Calu3 (cell line): ENCODE measurements at regions not wholly inside any gene's neighbourhood (a gene's known extent, or its start where the extent isn't known, plus 50 kb on each side); places are given as distances from the start of the nearest gene placed in this dataset.

ENCODE experiments used
- BruUV-seq: library from RNA; stranded (reverse); fragments of 400-500 nt; replicated peaks from 2 replicates; lab custom pipeline; 2021; lab: Mats Ljungman, UMichigan
- CTCF ChIA-PET: fragments of 300-600 bp; sonication (Branson Sonifier 250); formaldehyde crosslinking; loops from one replicate; lab custom pipeline; 2022; ENCODE audit warnings: antibody characterized with exemption; lab: Charles Lee
- DNase-seq: peaks from one replicate; pipeline ENCODE4 v3.0.0; 2022
- H3K27ac Mint-ChIP-seq: one replicate; pipeline ENCODE4 v1.8.0; 2022; ENCODE audit warnings: mixed read lengths; ENCODE audit not compliant: unreplicated experiment
- H3K27me3 Mint-ChIP-seq: one replicate; pipeline ENCODE4 v1.8.0; 2022; ENCODE audit warnings: mixed read lengths; ENCODE audit not compliant: unreplicated experiment
- H3K36me3 Mint-ChIP-seq: one replicate; pipeline ENCODE4 v1.8.0; 2022; ENCODE audit warnings: mild to moderate bottlenecking, moderate library complexity, mixed read lengths; ENCODE audit not compliant: insufficient read depth, unreplicated experiment
- H3K4me1 Mint-ChIP-seq: one replicate; pipeline ENCODE4 v1.8.0; 2022; ENCODE audit warnings: mild to moderate bottlenecking, low read depth, mixed read lengths; ENCODE audit not compliant: unreplicated experiment
- H3K4me3 Mint-ChIP-seq: one replicate; pipeline ENCODE4 v1.8.0; 2022; ENCODE audit warnings: mild to moderate bottlenecking, low read depth, moderate library complexity, mixed read lengths; ENCODE audit not compliant: unreplicated experiment
- H3K9me3 Mint-ChIP-seq: one replicate; pipeline ENCODE4 v1.8.0; 2022; ENCODE audit warnings: low read depth, mixed read lengths; ENCODE audit not compliant: unreplicated experiment
- CTCF ChIP-seq: fragments of 200-600 bp; IDR thresholded peaks from one replicate; pipeline ENCODE4 v1.8.0; 2022; ENCODE audit warnings: antibody characterized with exemption; ENCODE audit not compliant: unreplicated experiment
- intact Hi-C: fragments of 100-400 bp; cut with micrococcal nuclease; formaldehyde crosslinking; loops from one replicate; pipeline ENCODE4 v1.10.0; 2022; ENCODE audit not compliant: unreplicated experiment

GRCh38 chr9:28942941-28943340 lies 1369.7 kb upstream of the C9orf72 start:
- CTCF ChIA-PET = no interaction called here
- intact Hi-C loops = no loop called here
- H3K4me3 Mint-ChIP-seq = no peak overlapping the region
- TF ChIP-seq CTCF = no peak
- H3K36me3 Mint-ChIP-seq = no peaks in the 10 kb centered on the region
- no peak for DNase-seq
- H3K4me1 Mint-ChIP-seq = no peaks in the 10 kb centered on the region
- H3K27ac Mint-ChIP-seq = no peak overlapping the region
- no peaks in the 10 kb centered on the region for H3K27me3 Mint-ChIP-seq
- BruUV-seq = no TSS peak
- H3K9me3 Mint-ChIP-seq = no peaks in the 10 kb centered on the region

GRCh38 chr9:28946648-28947047 lies 1373.4 kb upstream of the C9orf72 start:
- Mint-ChIP-seq H3K36me3 (no peaks in the 10 kb centered on the region), H3K27me3 (no peaks in the 10 kb centered on the region), H3K9me3 (peaks cover 5% of the 10 kb centered on the region), H3K4me3 (no peak overlapping the region), H3K4me1 (no peaks in the 10 kb centered on the region), H3K27ac (no peak overlapping the region)
- CTCF ChIA-PET = no interaction called here
- BruUV-seq = no TSS peak
- TF ChIP-seq CTCF = no peak
- DNase-seq = no peak
- intact Hi-C loops = no loop called here

GRCh38 chr9:28951945-28952344 lies 1378.7 kb upstream of the C9orf72 start:
- peaks cover 22% of the 10 kb centered on the region for H3K4me1 Mint-ChIP-seq
- peaks cover 5% of the 10 kb centered on the region for H3K9me3 Mint-ChIP-seq
- H3K4me3 Mint-ChIP-seq = no peak overlapping the region
- no peaks in the 10 kb centered on the region for H3K27me3 Mint-ChIP-seq
- no peaks in the 10 kb centered on the region for H3K36me3 Mint-ChIP-seq
- BruUV-seq = no TSS peak
- intact Hi-C loops = no loop called here
- CTCF ChIA-PET = no interaction called here
- no peak for DNase-seq
- no peak for TF ChIP-seq CTCF
- no peak overlapping the region for H3K27ac Mint-ChIP-seq

- no peaks in the 10 kb centered on the region for H3K27me3 Mint-ChIP-seq
- no peak for DNase-seq
- H3K9me3 Mint-ChIP-seq = no peaks in the 10 kb centered on the region
- H3K27ac Mint-ChIP-seq = no peak overlapping the region
- peaks cover 24% of the 10 kb centered on the region for H3K4me1 Mint-ChIP-seq
- H3K36me3 Mint-ChIP-seq = no peaks in the 10 kb centered on the region
- no peak for TF ChIP-seq CTCF
- no TSS peak for BruUV-seq
- intact Hi-C loops = no loop called here
- CTCF ChIA-PET = interaction anchor here (0.9 kb wide), 1 partner anchor 182 kb away, joined by 9 read pairs; no protein-coding TSS in a partner anchor
- H3K4me3 Mint-ChIP-seq = no peak overlapping the region
These were observed 1383.0 kb upstream of the C9orf72 start for GRCh38 chr9:28956116-28956880.
